RWPE2 (cell line): ENCODE measurements at regions not wholly inside any gene's neighbourhood (a gene's known extent, or its start where the extent isn't known, plus 50 kb on each side); places are given as distances from the start of the nearest gene placed in this dataset.

Experiments
- ATAC-seq: fragments of 200-7000 bp; cut with Tn5 transposase; 3 replicates; pipeline ENCODE4 v1.9.1; 2021; ENCODE audit warnings: low read depth
- DNase-seq: peaks from one replicate; pipeline ENCODE4 v3.0.0-alpha.2; 2020; ENCODE audit warnings: low spot score
- H3K27ac ChIP-seq: fragments of 450-650 bp; 2 replicates; pipeline ENCODE4 v1.5.1; 2017; ENCODE audit warnings: mild to moderate bottlenecking; ENCODE audit not compliant: poor library complexity, severe bottlenecking
- H3K27me3 ChIP-seq: fragments of 250-450 bp; sonication (Bioruptor Pico); 2 replicates; pipeline ENCODE4 v1.5.1; 2021; ENCODE audit warnings: mild to moderate bottlenecking, moderate library complexity; ENCODE audit not compliant: insufficient read depth, poor library complexity, severe bottlenecking
- H3K36me3 ChIP-seq: fragments of 250-450 bp; sonication (Bioruptor Pico); 2 replicates; pipeline ENCODE4 v1.5.1; 2020; ENCODE audit warnings: low read depth, mild to moderate bottlenecking, moderate library complexity
- H3K4me1 ChIP-seq: fragments of 250-450 bp; sonication (Bioruptor Pico); 2 replicates; pipeline ENCODE4 v1.5.1; 2021; ENCODE audit warnings: mild to moderate bottlenecking, moderate library complexity; ENCODE audit not compliant: insufficient read depth, poor library complexity, severe bottlenecking
- H3K4me3 ChIP-seq: fragments of 250-450 bp; sonication (Bioruptor Pico); 2 replicates; pipeline ENCODE4 v1.5.1; 2021; ENCODE audit warnings: mild to moderate bottlenecking, moderate library complexity; ENCODE audit not compliant: severe bottlenecking
- H3K9me3 ChIP-seq: fragments of 250-450 bp; sonication (Bioruptor Pico); 2 replicates; pipeline ENCODE4 v1.5.1; 2021; ENCODE audit warnings: mild to moderate bottlenecking, moderate library complexity; ENCODE audit not compliant: severe bottlenecking
- TF ChIP-seq, protein P1 (sequence below): fragments of 450-650 bp; IDR thresholded peaks from one replicate; pipeline ENCODE4 v1.5.1; 2017; ENCODE audit warnings: mild to moderate bottlenecking, moderate library complexity; ENCODE audit not compliant: poor library complexity, severe bottlenecking

DNA sequence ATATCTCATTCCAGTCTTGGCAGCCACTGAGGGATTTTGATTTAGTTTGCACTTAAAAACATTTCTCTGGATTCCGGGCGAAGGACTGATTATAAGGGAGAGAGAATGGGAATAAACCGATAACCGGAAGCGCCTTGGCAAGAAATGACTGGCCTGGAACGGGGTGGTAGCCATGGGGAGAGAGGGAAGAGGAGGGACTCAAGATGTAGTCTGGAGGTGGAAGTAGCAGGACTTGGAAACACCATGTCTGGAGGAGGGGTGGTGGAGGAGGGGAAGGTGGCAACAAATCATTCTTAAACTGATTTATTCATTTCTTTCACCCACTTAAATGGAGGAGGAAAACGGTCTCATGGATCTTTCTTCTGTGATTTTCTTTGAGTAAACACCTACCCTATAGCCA lies 238.1 kb downstream of the REEP3 start:
- no peaks in the 10 kb centered on the region for H3K36me3 ChIP-seq

DNA sequence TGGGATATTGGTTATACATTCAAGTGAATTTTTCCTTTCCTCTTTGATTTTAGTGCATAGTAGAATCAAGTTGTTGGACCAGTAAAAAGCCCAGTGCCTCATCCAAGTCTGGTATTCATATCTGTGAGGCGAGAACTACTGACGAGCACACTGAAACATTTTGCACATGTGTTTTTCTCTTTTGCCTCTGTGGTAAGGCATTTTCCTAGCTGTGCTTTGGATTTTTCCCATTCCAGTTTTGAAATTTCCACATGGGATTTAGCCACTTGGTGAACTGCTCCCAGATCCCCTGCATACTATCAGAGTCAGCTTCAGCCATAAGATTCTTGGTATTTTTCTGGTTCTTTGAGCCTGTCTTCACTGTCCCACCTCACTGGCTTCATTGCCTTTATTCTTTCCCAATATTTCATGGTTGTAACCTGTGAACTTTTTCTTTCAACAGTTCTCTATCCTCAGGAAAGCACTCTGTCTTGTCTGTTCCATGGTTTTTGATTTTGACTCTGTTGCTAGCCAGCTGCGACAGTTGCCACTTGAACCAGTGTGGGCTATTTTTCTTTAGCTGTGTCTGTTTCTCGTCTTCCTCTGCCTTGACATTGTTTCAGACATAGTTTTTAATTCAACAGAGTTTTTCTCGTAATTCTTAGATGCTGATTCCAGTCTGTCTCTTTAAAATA lies 239.0 kb downstream of the REEP3 start:
- no peaks in the 10 kb centered on the region for H3K36me3 ChIP-seq
- H3K27ac ChIP-seq = no peak overlapping the region
- DNase-seq (no peak), ATAC-seq (no peak)
- TF ChIP-seq, protein P1, sequence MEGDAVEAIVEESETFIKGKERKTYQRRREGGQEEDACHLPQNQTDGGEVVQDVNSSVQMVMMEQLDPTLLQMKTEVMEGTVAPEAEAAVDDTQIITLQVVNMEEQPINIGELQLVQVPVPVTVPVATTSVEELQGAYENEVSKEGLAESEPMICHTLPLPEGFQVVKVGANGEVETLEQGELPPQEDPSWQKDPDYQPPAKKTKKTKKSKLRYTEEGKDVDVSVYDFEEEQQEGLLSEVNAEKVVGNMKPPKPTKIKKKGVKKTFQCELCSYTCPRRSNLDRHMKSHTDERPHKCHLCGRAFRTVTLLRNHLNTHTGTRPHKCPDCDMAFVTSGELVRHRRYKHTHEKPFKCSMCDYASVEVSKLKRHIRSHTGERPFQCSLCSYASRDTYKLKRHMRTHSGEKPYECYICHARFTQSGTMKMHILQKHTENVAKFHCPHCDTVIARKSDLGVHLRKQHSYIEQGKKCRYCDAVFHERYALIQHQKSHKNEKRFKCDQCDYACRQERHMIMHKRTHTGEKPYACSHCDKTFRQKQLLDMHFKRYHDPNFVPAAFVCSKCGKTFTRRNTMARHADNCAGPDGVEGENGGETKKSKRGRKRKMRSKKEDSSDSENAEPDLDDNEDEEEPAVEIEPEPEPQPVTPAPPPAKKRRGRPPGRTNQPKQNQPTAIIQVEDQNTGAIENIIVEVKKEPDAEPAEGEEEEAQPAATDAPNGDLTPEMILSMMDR = no peak
- no peaks in the 10 kb centered on the region for H3K27me3 ChIP-seq
- no peaks in the 10 kb centered on the region for H3K9me3 ChIP-seq
- H3K4me3 ChIP-seq = no peak overlapping the region
- H3K4me1 ChIP-seq = no peaks in the 10 kb centered on the region

More for the DNA sequence above, 238.1 kb downstream of the REEP3 start:
- Histone ChIP-seq H3K9me3 (no peaks in the 10 kb centered on the region), H3K4me1 (no peaks in the 10 kb centered on the region), H3K4me3 (no peak overlapping the region), H3K27ac (no peak overlapping the region), H3K27me3 (no peaks in the 10 kb centered on the region)
- no peak for DNase-seq
- ATAC-seq = no peak
- TF ChIP-seq, protein P1 = no peak

DNA sequence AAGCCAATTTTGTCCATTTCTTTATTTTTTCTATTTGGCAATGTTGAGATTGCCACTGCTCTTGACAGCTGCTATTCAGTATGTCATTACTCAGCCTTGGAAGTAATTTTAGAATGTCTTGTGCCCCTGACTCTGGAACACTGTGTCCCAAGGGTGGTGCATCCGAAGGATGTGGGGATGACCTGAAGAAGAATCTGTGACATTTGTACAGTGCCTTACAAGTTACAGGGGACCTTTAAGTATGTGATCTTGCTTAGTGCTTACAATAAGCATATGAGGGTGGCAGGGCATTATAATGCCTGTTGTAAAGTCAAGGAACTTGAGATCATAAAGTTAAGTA lies 239.5 kb downstream of the REEP3 start:
- Histone ChIP-seq H3K36me3 (no peaks in the 10 kb centered on the region), H3K27ac (no peak overlapping the region), H3K4me3 (no peak overlapping the region), H3K27me3 (no peaks in the 10 kb centered on the region), H3K4me1 (no peaks in the 10 kb centered on the region), H3K9me3 (no peaks in the 10 kb centered on the region)
- DNase-seq = no peak
- no peak for ATAC-seq
- TF ChIP-seq, protein P1 = no peak

DNA sequence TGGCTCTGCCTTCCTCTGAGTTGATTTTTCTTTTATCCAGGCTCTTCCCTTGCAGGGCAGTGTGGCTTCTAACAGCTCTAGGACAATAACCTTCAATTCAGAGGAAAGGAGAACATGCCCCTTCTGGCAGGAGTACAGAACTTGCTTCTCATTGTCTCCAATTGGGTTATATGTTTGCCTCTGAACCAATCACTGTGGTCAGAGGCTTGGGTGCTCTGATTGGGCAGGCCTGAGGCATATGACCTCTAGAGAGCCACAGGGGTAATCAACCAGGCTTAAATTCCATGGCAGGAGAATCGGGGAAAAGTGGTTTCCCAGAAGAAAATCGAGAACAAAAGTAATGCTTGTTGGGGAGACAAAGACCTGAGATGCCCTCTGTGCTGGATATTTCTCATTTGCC lies 240.0 kb downstream of the REEP3 start:
- Histone ChIP-seq H3K4me1 (no peaks in the 10 kb centered on the region), H3K4me3 (no peak overlapping the region), H3K36me3 (no peaks in the 10 kb centered on the region), H3K27me3 (no peaks in the 10 kb centered on the region), H3K27ac (no peak overlapping the region), H3K9me3 (no peaks in the 10 kb centered on the region)
- ATAC-seq (no peak), DNase-seq (no peak)
- TF ChIP-seq, protein P1 = no peak

DNA sequence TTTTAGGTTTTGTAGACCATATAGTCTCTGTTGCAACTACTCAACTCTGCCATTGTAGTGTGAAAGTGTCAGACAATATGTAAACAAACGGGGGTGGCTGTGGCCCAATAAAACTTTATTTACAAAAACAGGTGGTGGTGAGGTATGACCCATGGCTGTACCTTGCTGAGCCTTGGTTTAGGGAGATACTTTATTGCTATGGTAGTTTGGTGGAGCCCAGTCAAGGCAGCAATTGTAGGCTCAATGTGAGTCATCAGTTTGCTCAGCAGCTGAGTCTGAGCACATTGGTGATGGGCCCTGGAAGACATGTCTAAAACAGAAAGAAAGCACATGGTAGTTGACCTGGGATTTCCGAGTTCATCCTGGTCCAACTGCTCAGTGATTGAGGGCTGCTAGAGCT lies 242.5 kb downstream of the REEP3 start:
- H3K4me1 ChIP-seq = no peaks in the 10 kb centered on the region
- TF ChIP-seq, protein P1 = no peak
- no peak overlapping the region for H3K27ac ChIP-seq
- no peak overlapping the region for H3K4me3 ChIP-seq
- peak; percentile 42; the same call in 1 of the 3 replicates for ATAC-seq
- DNase-seq = no peak
- no peaks in the 10 kb centered on the region for H3K36me3 ChIP-seq
- no peaks in the 10 kb centered on the region for H3K9me3 ChIP-seq
- H3K27me3 ChIP-seq = no peaks in the 10 kb centered on the region
